NCI-H510A treated with DMSO at 0.1 percent for 48 hours (cell line): ENCODE measurements at regions not wholly inside any gene's neighbourhood (a gene's known extent, or its start where the extent isn't known, plus 50 kb on each side); places are given as distances from the start of the nearest gene placed in this dataset.

Experiments used
- DNase-seq: peaks from one replicate; lab custom pipeline; 2025; lab: John Stamatoyannopoulos, UW

- no peak for DNase-seq
These were observed 637.9 kb downstream of the MED13L start for GRCh38 chr12:115639648-115640012.

GRCh38 chr12:115638733-115639647 is 638.5 kb downstream of the MED13L start:
- DNase-seq, result no peak

DNA sequence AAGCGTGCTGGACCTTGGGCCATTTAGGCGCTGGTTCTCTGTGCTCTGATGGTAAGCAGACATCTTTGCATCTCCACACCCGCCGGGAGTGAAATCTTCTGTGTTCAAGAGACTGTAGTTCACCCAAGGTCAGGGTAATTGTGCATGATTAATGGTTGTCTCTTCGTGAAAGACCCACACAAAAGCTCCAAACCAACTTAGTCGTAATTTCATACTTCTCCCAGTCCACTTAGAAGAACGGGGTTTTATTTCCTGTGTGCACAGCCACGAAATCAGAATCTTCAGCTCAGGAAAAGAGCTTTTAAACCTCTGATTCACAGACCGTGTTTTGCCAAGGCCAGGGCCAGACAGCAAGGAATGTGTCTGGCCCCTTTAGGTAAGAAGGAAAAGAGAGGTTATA is 640.9 kb downstream of the MED13L start:
- no peak for DNase-seq

GRCh38 chr12:115632308-115632707 is 645.2 kb downstream of the MED13L start:
- DNase-seq, result no peak

DNA sequence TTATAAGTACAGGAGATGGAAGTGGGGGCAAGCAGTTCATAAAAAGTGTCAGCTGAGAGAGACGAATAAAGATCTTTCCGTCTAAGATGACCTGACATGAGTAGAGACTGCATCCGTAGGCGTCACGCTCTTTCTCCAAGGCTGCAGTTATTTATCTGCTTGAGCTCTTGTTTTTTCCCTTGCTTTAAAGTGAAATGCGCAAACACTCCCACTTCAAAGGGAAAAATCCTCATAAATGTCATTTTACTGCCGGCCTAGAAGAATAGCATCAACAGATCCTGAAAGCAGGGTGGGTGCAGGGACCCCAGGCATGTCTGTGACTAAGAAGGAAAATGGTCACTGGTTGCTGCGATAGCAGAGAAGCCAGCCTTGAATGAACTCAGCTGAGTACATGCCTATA is 647.4 kb downstream of the MED13L start:
- no peak for DNase-seq

GRCh38 chr12:115626210-115626609 is 651.3 kb downstream of the MED13L start:
- DNase-seq, result no peak

DNA sequence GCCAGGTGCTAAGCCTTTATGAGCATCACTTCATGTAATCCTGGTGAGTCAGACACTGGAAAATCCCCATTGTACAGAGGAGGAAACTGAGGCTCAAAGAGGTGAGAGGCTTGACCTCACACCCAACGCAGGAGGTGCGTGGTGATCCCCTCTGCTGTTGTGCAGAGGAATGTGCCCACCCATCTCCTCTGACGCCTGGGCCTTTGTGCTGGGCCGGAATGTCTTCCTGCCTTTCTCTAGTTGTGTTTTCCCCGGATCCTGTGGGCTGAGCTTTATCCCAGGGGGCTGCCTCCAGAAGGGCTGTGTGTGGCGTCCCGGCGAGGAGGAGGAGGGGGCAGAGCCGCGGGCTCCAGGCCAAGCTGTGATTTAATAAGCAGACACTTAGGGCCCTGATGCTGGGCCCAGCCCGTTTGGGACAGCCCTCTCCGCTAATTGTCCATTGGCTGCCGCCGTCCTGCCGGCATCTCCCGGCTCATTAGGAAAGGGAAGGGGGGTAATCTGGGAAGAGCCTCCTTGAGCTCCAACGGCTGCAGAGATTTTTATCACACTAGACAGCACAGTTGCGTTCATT is 653.6 kb downstream of the MED13L start:
- DNase-seq, result no peak

- no peak for DNase-seq
These were observed 654.2 kb downstream of the MED13L start for GRCh38 chr12:115623275-115623674.

GRCh38 chr12:115620816-115621215 is 656.7 kb downstream of the MED13L start:
- no peak for DNase-seq

- no peak for DNase-seq
These were observed 657.6 kb downstream of the MED13L start for GRCh38 chr12:115619889-115620288.

- no peak for DNase-seq
These were observed 658.4 kb downstream of the MED13L start for GRCh38 chr12:115619061-115619460.

DNA sequence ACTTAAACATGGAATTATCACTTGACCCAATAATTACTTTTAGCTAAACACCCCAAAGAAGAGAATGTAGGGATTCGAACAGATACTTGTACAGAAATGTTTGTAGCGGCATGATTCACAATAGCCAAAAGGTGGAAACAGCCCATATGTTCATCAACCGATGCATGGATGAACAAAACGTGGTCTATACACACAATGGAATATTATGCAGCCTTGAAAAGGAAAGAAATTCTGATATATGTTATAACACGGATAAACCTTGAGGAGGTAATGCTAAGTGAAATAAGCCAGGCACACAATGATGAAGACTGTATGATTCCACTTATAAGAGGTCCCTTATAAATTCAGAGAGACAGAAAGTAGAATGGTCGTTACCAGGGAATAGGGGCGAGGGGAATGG is 659.4 kb downstream of the MED13L start:
- no peak for DNase-seq

DNA sequence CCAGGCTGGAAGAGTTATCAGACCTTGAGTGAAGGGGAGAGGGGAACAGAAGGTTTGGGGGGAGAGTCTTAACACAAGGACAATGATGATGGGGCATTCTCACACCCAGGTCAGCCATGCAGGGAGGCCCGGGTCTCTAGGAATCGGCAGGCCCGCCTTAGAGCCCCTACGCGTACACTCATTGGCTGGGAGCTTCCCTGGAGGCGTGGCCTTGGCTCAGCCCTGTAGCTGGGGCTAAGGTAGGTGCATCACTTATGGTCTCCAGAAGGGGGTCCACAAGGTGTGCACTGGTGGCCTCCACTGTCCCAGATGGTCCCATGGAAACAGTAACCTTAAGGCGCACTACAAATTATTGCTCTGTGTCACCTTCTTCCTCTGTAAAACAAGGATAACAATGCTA is 660.1 kb downstream of the MED13L start:
- DNase-seq, result no peak

DNA sequence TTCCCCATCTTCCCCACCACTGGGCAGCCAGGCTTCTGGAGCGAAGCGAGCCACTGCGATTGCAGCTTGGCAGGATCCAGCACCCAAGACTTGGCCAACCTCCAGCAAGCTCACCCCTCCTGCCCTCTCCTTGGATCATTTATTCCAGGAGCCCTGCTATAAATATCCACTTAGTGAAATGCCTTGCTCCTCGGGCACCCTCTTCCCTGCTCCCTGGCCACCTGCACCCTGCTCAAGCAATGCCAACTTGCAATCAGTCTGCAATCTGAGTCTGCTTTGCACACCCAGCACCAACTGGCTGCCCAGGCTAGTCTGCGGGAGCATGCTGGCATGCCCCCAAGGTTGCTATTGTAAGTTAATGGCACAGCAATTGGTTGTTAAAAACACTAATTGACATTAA is 666.0 kb downstream of the MED13L start:
- no peak for DNase-seq

- DNase-seq, result no peak
These were observed 668.1 kb downstream of the MED13L start for GRCh38 chr12:115609347-115609746.

- no peak for DNase-seq
These were observed 671.5 kb downstream of the MED13L start for GRCh38 chr12:115606040-115606439.

- peak; percentile 70 for DNase-seq
These were observed 678.4 kb downstream of the MED13L start for GRCh38 chr12:115598871-115599811.

DNA sequence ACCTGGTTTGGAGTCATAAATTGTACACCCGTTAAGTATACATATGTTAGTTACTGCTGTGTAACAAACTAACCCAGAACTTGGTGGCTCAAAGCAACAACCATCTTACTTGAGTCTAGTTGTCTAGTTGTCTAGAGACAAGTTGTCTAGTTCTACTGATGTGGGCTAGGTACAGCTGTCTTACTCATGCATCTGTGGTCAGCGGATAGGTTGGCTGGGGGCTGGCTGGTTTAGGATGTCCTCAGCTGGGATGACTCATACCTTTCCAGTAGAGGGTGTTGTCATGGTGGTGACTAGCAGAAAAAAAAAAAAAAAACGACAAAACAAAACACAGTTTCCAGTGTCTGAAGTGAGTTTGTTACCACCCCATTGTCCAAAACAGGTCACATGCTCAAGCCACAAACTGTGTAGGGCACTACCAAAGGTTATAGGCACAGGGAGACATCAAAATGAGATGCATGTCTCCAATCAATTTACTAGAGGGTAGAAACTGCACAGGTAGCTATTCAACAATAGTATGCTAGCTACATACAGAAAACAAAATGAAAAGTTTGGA is 680.3 kb downstream of the MED13L start:
- no peak for DNase-seq

- no peak for DNase-seq
These were observed 689.4 kb downstream of the MED13L start for GRCh38 chr12:115588131-115588530.

GRCh38 chr12:115584156-115584555 is 693.3 kb downstream of the MED13L start:
- no peak for DNase-seq

DNA sequence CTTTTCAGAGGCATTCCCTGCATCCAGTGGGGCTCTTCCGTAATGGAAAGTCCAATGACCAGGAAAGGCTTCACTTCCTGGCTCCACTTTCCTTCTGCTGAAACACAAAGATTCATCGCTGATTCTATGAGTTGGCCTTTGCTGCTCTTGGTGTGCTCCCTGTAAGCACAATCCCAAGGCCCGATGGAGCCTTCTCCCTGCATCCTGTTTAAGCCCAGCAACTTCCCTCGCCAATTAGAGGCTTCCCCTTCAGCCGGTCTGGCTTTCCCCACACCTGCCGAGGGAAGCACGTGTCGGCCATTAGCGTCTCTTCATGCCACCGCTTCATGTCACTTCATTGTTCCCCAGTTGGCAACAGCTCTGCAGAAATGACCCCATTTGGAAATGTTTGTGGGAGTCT is 693.9 kb downstream of the MED13L start:
- no peak for DNase-seq

DNA sequence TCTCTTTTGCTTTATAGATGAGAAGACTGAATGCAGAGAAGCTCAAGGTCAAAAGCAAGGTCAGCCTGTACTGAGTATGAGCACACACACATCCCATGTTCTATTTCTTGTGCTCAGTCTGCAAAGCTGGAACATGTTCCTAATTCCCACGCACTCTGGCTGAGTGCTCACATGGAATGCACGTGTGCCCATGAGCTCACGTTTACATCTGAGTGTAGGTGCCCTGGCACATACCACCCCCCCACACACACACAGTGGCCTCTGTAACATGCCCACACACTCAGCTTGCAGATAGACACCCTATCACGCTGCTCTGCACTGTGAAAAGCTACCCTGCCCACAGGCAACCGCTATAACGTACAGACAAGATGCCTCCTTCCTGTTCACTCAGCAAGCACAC is 700.1 kb downstream of the MED13L start:
- no peak for DNase-seq
